DND-41 (cell line): ENCODE measurements at regions not wholly inside any gene's neighbourhood (a gene's known extent, or its start where the extent isn't known, plus 50 kb on each side); places are given as distances from the start of the nearest gene placed in this dataset.

Source experiments
- ATAC-seq: fragments of 200-7000 bp; cut with Tn5 transposase; 3 replicates; pipeline ENCODE4 v1.9.1; 2021; ENCODE audit warnings: low read depth; ENCODE audit not compliant: insufficient read depth
- DNase-seq: peaks from one replicate; pipeline ENCODE4 v3.0.0-alpha.2; 2020
- H2AFZ ChIP-seq: 2 replicates; pipeline ENCODE4 v1.6.0; 2012; ENCODE audit warnings: low read depth, low read length
- H3K27ac ChIP-seq: 2 replicates; pipeline ENCODE4 v1.5.1; 2012; ENCODE audit warnings: low read length, inconsistent platforms
- H3K27me3 ChIP-seq: fragments of 200-600 bp; sonication (generic); 2 replicates; pipeline ENCODE4 v1.6.0; 2012; ENCODE audit warnings: low read length, mild to moderate bottlenecking, inconsistent platforms; ENCODE audit not compliant: insufficient read depth, poor library complexity
- H3K36me3 ChIP-seq: 2 replicates; pipeline ENCODE4 v1.5.1; 2012; ENCODE audit warnings: low read length, inconsistent platforms; ENCODE audit not compliant: insufficient read depth
- H3K4me1 ChIP-seq: 2 replicates; pipeline ENCODE4 v1.5.1; 2012; ENCODE audit warnings: mild to moderate bottlenecking, low read length; ENCODE audit not compliant: insufficient read depth
- H3K4me2 ChIP-seq: 2 replicates; pipeline ENCODE4 v1.6.0; 2012; ENCODE audit warnings: mild to moderate bottlenecking, moderate library complexity, low read length, inconsistent platforms; ENCODE audit not compliant: insufficient read depth
- H3K4me3 ChIP-seq, 2 experiments: fragments of 200-600 bp in 1 of 2; shearing (Covaris generic) in 1 of 2; 2 replicates each; pipeline ENCODE4 v1.5.1; 2012 to 2016; ENCODE audit warnings: inconsistent platforms in 2 of 2, low read length in 2 of 2, mild to moderate bottlenecking in 2 of 2, low read depth in 1 of 2, moderate library complexity in 1 of 2
- H3K79me2 ChIP-seq: 2 replicates; pipeline ENCODE4 v1.6.0; 2012; ENCODE audit warnings: low read length, inconsistent platforms; ENCODE audit not compliant: insufficient read depth
- H3K9ac ChIP-seq: 2 replicates; pipeline ENCODE4 v1.6.0; 2012; ENCODE audit warnings: low read depth, mild to moderate bottlenecking, inconsistent platforms, low read length, moderate library complexity
- H3K9me3 ChIP-seq: 2 replicates; pipeline ENCODE4 v1.5.1; 2012; ENCODE audit warnings: low read length, moderate library complexity, mild to moderate bottlenecking, inconsistent platforms; ENCODE audit not compliant: insufficient read depth, severe bottlenecking
- H4K20me1 ChIP-seq: 2 replicates; pipeline ENCODE4 v1.6.0; 2012; ENCODE audit warnings: low read length; ENCODE audit not compliant: insufficient read depth
- CTCF ChIP-seq: IDR thresholded peaks from 2 replicates; pipeline ENCODE4 v1.5.1; 2012; ENCODE audit warnings: borderline replicate concordance, low read length, moderate library complexity, mild to moderate bottlenecking; ENCODE audit not compliant: poor library complexity, severe bottlenecking; ENCODE audit errors: extremely low read depth
- EZH2 ChIP-seq: IDR thresholded peaks from 3 replicates; pipeline ENCODE4 v1.6.1; 2012; ENCODE audit warnings: borderline replicate concordance, low read depth, mild to moderate bottlenecking, moderate library complexity, low read length, inconsistent platforms; ENCODE audit not compliant: severe bottlenecking

GRCh38 chr1:30311749-30312148 lies 411.6 kb downstream of the MATN1 start:
- H3K4me1 ChIP-seq, result no peaks in the 10 kb centered on the region
- no peaks in the 10 kb centered on the region for H3K79me2 ChIP-seq
- no peak overlapping the region for H3K4me3 ChIP-seq
- H3K36me3 ChIP-seq, result no peaks in the 10 kb centered on the region
- DNase-seq (no peak), ATAC-seq (no peak)
- H3K4me2 ChIP-seq, result no peak overlapping the region
- no peaks in the 10 kb centered on the region for H3K9me3 ChIP-seq
- no peak overlapping the region for H3K27ac ChIP-seq
- H3K9ac ChIP-seq, result no peak overlapping the region
- 0 out of 2 replicates have a peak, but pooled peaks cover 3% of the 10 kb centered on the region for H4K20me1 ChIP-seq
- no peak overlapping the region for H2AFZ ChIP-seq
- H3K27me3 ChIP-seq, result peaks cover 2% of the 10 kb centered on the region
- TF ChIP-seq CTCF, result no peak

GRCh38 chr1:30310966-30311742 lies 412.2 kb downstream of the MATN1 start:
- Histone ChIP-seq H3K36me3 (no peaks in the 10 kb centered on the region), H3K4me2 (no peak overlapping the region), H3K79me2 (no peaks in the 10 kb centered on the region), H3K4me3 (no peak overlapping the region), H3K9ac (no peak overlapping the region), H3K9me3 (no peaks in the 10 kb centered on the region), H3K27me3 (peaks cover 2% of the 10 kb centered on the region), H4K20me1 (0 out of 2 replicates have a peak, but pooled peaks cover 3% of the 10 kb centered on the region), H3K4me1 (no peaks in the 10 kb centered on the region), H3K27ac (no peak overlapping the region), H2AFZ (no peak overlapping the region)
- DNase-seq (no peak), ATAC-seq (no peak)
- no peak for TF ChIP-seq CTCF
- no peak for TF ChIP-seq EZH2

GRCh38 chr1:30307182-30307581 lies 416.2 kb downstream of the MATN1 start:
- DNase-seq (no peak), ATAC-seq (no peak)
- Histone ChIP-seq H3K79me2 (no peaks in the 10 kb centered on the region), H3K27me3 (peaks cover 2% of the 10 kb centered on the region), H3K36me3 (no peaks in the 10 kb centered on the region), H3K4me1 (no peaks in the 10 kb centered on the region), H3K4me2 (no peak overlapping the region), H4K20me1 (no peaks in the 10 kb centered on the region), H2AFZ (no peak overlapping the region), H3K9me3 (no peaks in the 10 kb centered on the region), H3K4me3 (no peak overlapping the region), H3K9ac (no peak overlapping the region), H3K27ac (no peak overlapping the region)
- TF ChIP-seq EZH2, result no peak
- no peak for TF ChIP-seq CTCF
